Stimulated activated CD4-positive, alpha-beta T cell treated with anti-CD3 and anti-CD28 coated beads, Interleukin-12 subunit alpha, Interleukin-12 subunit beta, amount 100 ng/mL, for 48 hours (primary cell): ENCODE measurements at regions not wholly inside any gene's neighbourhood (a gene's known extent, or its start where the extent isn't known, plus 50 kb on each side); places are given as distances from the start of the nearest gene placed in this dataset.

ENCODE experiments used
- DNase-seq, 3 donors: peaks; one replicate each; pipeline ENCODE4 v3.0.0-alpha.2; 2020; ENCODE audit warnings: low read depth in 2 of 3, low spot score in 1 of 3

GRCh38 chr1:104665300-104665699 lies 915.6 kb downstream of the AMY1C start:
- no peak for DNase-seq

GRCh38 chr1:104671684-104672353 lies 922.1 kb downstream of the AMY1C start:
- DNase-seq = no peak

GRCh38 chr1:104699433-104699832 lies 949.7 kb downstream of the AMY1C start:
- DNase-seq = no peak

- no peak for DNase-seq
Measured at GRCh38 chr1:104702731-104703130, 953.0 kb downstream of the AMY1C start.

GRCh38 chr1:104706631-104707147 lies 957.0 kb downstream of the AMY1C start:
- no peak for DNase-seq

- no peak for DNase-seq
Measured at GRCh38 chr1:104718752-104719151, 969.1 kb downstream of the AMY1C start.

GRCh38 chr1:104720741-104721140 lies 971.0 kb downstream of the AMY1C start:
- DNase-seq = no peak

GRCh38 chr1:104726917-104727316 lies 977.2 kb downstream of the AMY1C start:
- DNase-seq = no peak

GRCh38 chr1:104733866-104734265 lies 984.2 kb downstream of the AMY1C start:
- no peak for DNase-seq

- no peak for DNase-seq
Measured at GRCh38 chr1:104745875-104746274, 996.2 kb downstream of the AMY1C start.

- no peak for DNase-seq
Measured at GRCh38 chr1:104746994-104747393, 997.3 kb downstream of the AMY1C start.

- DNase-seq = no peak
Measured at GRCh38 chr1:104760017-104760416, 1010.3 kb downstream of the AMY1C start.

- DNase-seq = no peak
Measured at GRCh38 chr1:104761961-104762570, 1012.4 kb downstream of the AMY1C start.

GRCh38 chr1:104765085-104765484 lies 1015.4 kb downstream of the AMY1C start:
- DNase-seq = no peak

- no peak for DNase-seq
Measured at GRCh38 chr1:104768466-104768865, 1018.8 kb downstream of the AMY1C start.

- DNase-seq = no peak
Measured at GRCh38 chr1:104780470-104781078, 1030.9 kb downstream of the AMY1C start.

- DNase-seq = no peak
Measured at GRCh38 chr1:104785575-104786187, 1036.0 kb downstream of the AMY1C start.

- no peak for DNase-seq
Measured at GRCh38 chr1:104787866-104788510, 1038.3 kb downstream of the AMY1C start.

GRCh38 chr1:104791030-104791429 lies 1041.3 kb downstream of the AMY1C start:
- DNase-seq = no peak

GRCh38 chr1:104794035-104794434 lies 1044.3 kb downstream of the AMY1C start:
- DNase-seq = no peak

GRCh38 chr1:104795931-104796330 lies 1046.2 kb downstream of the AMY1C start:
- no peak for DNase-seq
